OCI-LY1 (cell line): ENCODE measurements at regions not wholly inside any gene's neighbourhood (a gene's known extent, or its start where the extent isn't known, plus 50 kb on each side); places are given as distances from the start of the nearest gene placed in this dataset.

Experiments
- H2AFZ ChIP-seq: fragments of 200-600 bp; sonication (generic), shearing (Covaris generic); 2 replicates; pipeline ENCODE4 v1.6.0; 2014; ENCODE audit warnings: antibody characterized with exemption, mild to moderate bottlenecking, low read length
- H3F3A ChIP-seq: fragments of 200-600 bp; sonication (generic), shearing (Covaris generic); 2 replicates; pipeline ENCODE4 v1.6.0; 2014; ENCODE audit warnings: mild to moderate bottlenecking, antibody characterized with exemption, low read length, moderate library complexity; ENCODE audit not compliant: insufficient read depth
- H3K27ac ChIP-seq: fragments of 200-600 bp; sonication (generic); 2 replicates; pipeline ENCODE4 v1.5.1; 2014; ENCODE audit warnings: low read length, mixed run types, mild to moderate bottlenecking, low read depth; ENCODE audit not compliant: poor library complexity, severe bottlenecking
- H3K27me3 ChIP-seq: fragments of 200-600 bp; sonication (generic); 2 replicates; pipeline ENCODE4 v1.6.0; 2014; ENCODE audit warnings: antibody characterized with exemption, mild to moderate bottlenecking, low read length, moderate library complexity; ENCODE audit not compliant: insufficient read depth
- H3K36me3 ChIP-seq: fragments of 200-600 bp; sonication (generic); 2 replicates; pipeline ENCODE4 v1.6.1; 2014; ENCODE audit warnings: mild to moderate bottlenecking, antibody characterized with exemption, low read length, moderate library complexity, mixed read lengths; ENCODE audit not compliant: insufficient read depth
- H3K4me1 ChIP-seq: fragments of 200-600 bp; sonication (generic); 2 replicates; pipeline ENCODE4 v1.5.1; 2014; ENCODE audit warnings: mild to moderate bottlenecking, low read length, moderate library complexity; ENCODE audit not compliant: insufficient read depth, severe bottlenecking
- H3K4me2 ChIP-seq: fragments of 200-600 bp; sonication (generic), shearing (Covaris generic); 2 replicates; pipeline ENCODE4 v1.6.1; 2014; ENCODE audit warnings: low read length
- H3K4me3 ChIP-seq: fragments of 200-600 bp; sonication (generic); 2 replicates; pipeline ENCODE4 v1.5.1; 2014; ENCODE audit warnings: low read length, low read depth, mild to moderate bottlenecking, mixed read lengths; ENCODE audit not compliant: poor library complexity, severe bottlenecking
- H3K79me2 ChIP-seq: fragments of 200-600 bp; shearing (Covaris generic); 2 replicates; pipeline ENCODE4 v1.6.1; 2016; ENCODE audit warnings: mixed run types, low read length, mixed read lengths; ENCODE audit not compliant: insufficient read depth
- H3K9ac ChIP-seq: fragments of 200-600 bp; sonication (generic), shearing (Covaris generic); 2 replicates; pipeline ENCODE4 v1.6.1; 2014; ENCODE audit warnings: mild to moderate bottlenecking, low read length, mixed read lengths
- H3K9me2 ChIP-seq: fragments of 200-600 bp; sonication (generic), shearing (Covaris generic); 2 replicates; pipeline ENCODE4 v1.6.1; 2014; ENCODE audit warnings: low read depth, mild to moderate bottlenecking, low read length, mixed read lengths
- H3K9me3 ChIP-seq: fragments of 200-600 bp; shearing (Covaris generic); 2 replicates; pipeline ENCODE4 v1.6.1; 2014; ENCODE audit warnings: low read length, mixed read lengths
- H4K20me1 ChIP-seq: fragments of 200-600 bp; sonication (generic), shearing (Covaris generic); 2 replicates; pipeline ENCODE4 v1.6.0; 2016; ENCODE audit warnings: mild to moderate bottlenecking, low read length; ENCODE audit not compliant: insufficient read depth
- CTCF ChIP-seq: fragments of 200-600 bp; sonication (generic), shearing (Covaris generic); IDR thresholded peaks from 2 replicates; pipeline ENCODE4 v1.5.1; 2017; ENCODE audit warnings: mild to moderate bottlenecking, antibody characterized with exemption, low read length, moderate library complexity, mixed read lengths
- EZH2 ChIP-seq: fragments of 200-600 bp; sonication (generic), shearing (Covaris generic); IDR thresholded peaks from 2 replicates; pipeline ENCODE4 v1.8.0; 2017; ENCODE audit warnings: borderline replicate concordance, mixed run types, mild to moderate bottlenecking, antibody characterized with exemption, low read length, moderate library complexity, mixed read lengths

- no peak for TF ChIP-seq CTCF
- no peak for TF ChIP-seq EZH2
- no peak overlapping the region for H3K9ac ChIP-seq
- H3F3A ChIP-seq = no peaks in the 10 kb centered on the region
- no peak overlapping the region for H2AFZ ChIP-seq
- H4K20me1 ChIP-seq = no peaks in the 10 kb centered on the region
- H3K79me2 ChIP-seq = no peaks in the 10 kb centered on the region
- H3K9me3 ChIP-seq = peaks cover 11% of the 10 kb centered on the region; the same call in 1 of the 2 replicates
- no peak overlapping the region for H3K4me3 ChIP-seq
- no peaks in the 10 kb centered on the region for H3K27me3 ChIP-seq
- H3K4me2 ChIP-seq = no peak overlapping the region
- H3K27ac ChIP-seq = no peak overlapping the region
- no peaks in the 10 kb centered on the region for H3K4me1 ChIP-seq
- no peaks in the 10 kb centered on the region for H3K9me2 ChIP-seq
- H3K36me3 ChIP-seq = no peaks in the 10 kb centered on the region
Measured at GRCh38 chr13:64662887-64663593, 2567.1 kb downstream of the PCDH9 start.

- no peaks in the 10 kb centered on the region for H4K20me1 ChIP-seq
- no peaks in the 10 kb centered on the region for H3K9me3 ChIP-seq
- no peak for TF ChIP-seq EZH2
- no peak for TF ChIP-seq CTCF
- no peaks in the 10 kb centered on the region for H3F3A ChIP-seq
- no peaks in the 10 kb centered on the region for H3K27me3 ChIP-seq
- no peak overlapping the region for H2AFZ ChIP-seq
- H3K9ac ChIP-seq = no peak overlapping the region
- H3K4me2 ChIP-seq = no peak overlapping the region
- no peaks in the 10 kb centered on the region for H3K9me2 ChIP-seq
- H3K36me3 ChIP-seq = no peaks in the 10 kb centered on the region
- H3K27ac ChIP-seq = no peak overlapping the region
- no peaks in the 10 kb centered on the region for H3K4me1 ChIP-seq
- H3K4me3 ChIP-seq = no peak overlapping the region
- no peaks in the 10 kb centered on the region for H3K79me2 ChIP-seq
Measured at GRCh38 chr13:64648293-64648692, 2581.8 kb downstream of the PCDH9 start.

- no peaks in the 10 kb centered on the region for H3F3A ChIP-seq
- no peak overlapping the region for H3K4me2 ChIP-seq
- H3K79me2 ChIP-seq = no peaks in the 10 kb centered on the region
- H3K27ac ChIP-seq = no peak overlapping the region
- no peak overlapping the region for H3K4me3 ChIP-seq
- H4K20me1 ChIP-seq = no peaks in the 10 kb centered on the region
- TF ChIP-seq CTCF = no peak
- TF ChIP-seq EZH2 = no peak
- no peaks in the 10 kb centered on the region for H3K9me2 ChIP-seq
- H3K36me3 ChIP-seq = no peaks in the 10 kb centered on the region
- H2AFZ ChIP-seq = no peak overlapping the region
- no peak overlapping the region for H3K9ac ChIP-seq
- H3K4me1 ChIP-seq = peaks cover 12% of the 10 kb centered on the region
- no peaks in the 10 kb centered on the region for H3K9me3 ChIP-seq
- no peaks in the 10 kb centered on the region for H3K27me3 ChIP-seq
Measured at GRCh38 chr13:64643066-64643465, 2587.1 kb downstream of the PCDH9 start.
